ENCODE measurements at regions not wholly inside any gene's neighbourhood (a gene's known extent, or its start where the extent isn't known, plus 50 kb on each side); places are given as distances from the start of the nearest gene placed in this dataset.

- H3K4me3 Mint-ChIP-seq = no peak overlapping the region
- H3K4ac ChIP-seq (ENCODE audit: low read depth, low read length) = no peak overlapping the region
Measured at GRCh38 chr12:114215746-114216145, 190.2 kb downstream of the TBX5 start.

More at GRCh38 chr12:114215746-114216145, 190.2 kb downstream of the TBX5 start:
- peaks cover 0 to 3% of the 10 kb centered on the region in 2 experiments; a peak in 1 of 4 replicates for H3K4me1 Mint-ChIP-seq
- H3K9me3 Mint-ChIP-seq = peaks cover 0 to 3% of the 10 kb centered on the region in 2 experiments; a peak in 1 of 5 replicates
- H2BK5ac ChIP-seq (ENCODE audit: insufficient read length, low read length) = no peak overlapping the region
- H3K9ac ChIP-seq (ENCODE audit: extremely low read depth, insufficient read length, low read length) = no peak overlapping the region
- H3K27me3 ChIP-seq (ENCODE audit: insufficient read depth, low read length) = no peaks in the 10 kb centered on the region
- no peak overlapping the region for H2AFZ ChIP-seq (ENCODE audit: low read length)
- H3K23ac ChIP-seq (ENCODE audit: insufficient read length, low read depth, low read length) = no peak overlapping the region
- no peak overlapping the region for H2AK5ac ChIP-seq (ENCODE audit: insufficient read length, low read length)
- H3K36me3 Mint-ChIP-seq (ENCODE audit: insufficient read depth in 1 of 3, low read depth in 3 of 3) = no peaks in the 10 kb centered on the region
- DNase-seq = no peak
- no peaks in the 10 kb centered on the region for H3K4me1 ChIP-seq (ENCODE audit: insufficient read depth, low read length)
- no peak overlapping the region for H2BK120ac ChIP-seq (ENCODE audit: low read depth, low read length, poor library complexity, severe bottlenecking)
- H3K56ac ChIP-seq (ENCODE audit: insufficient read length, low read depth, low read length) = no peak overlapping the region
- H3K27me3 Mint-ChIP-seq (ENCODE audit: low read depth) = peaks cover 28% of the 10 kb centered on the region
- H3K18ac ChIP-seq (ENCODE audit: insufficient read length, low read depth, low read length) = no peak overlapping the region
- no peak overlapping the region for H3K27ac Mint-ChIP-seq
- no peak overlapping the region for H3K14ac ChIP-seq (ENCODE audit: insufficient read depth, low read length)
- H3T11ph ChIP-seq (ENCODE audit: low read length) = no peak overlapping the region
- H3K9me3 ChIP-seq (ENCODE audit: control insufficient read depth, low read depth, low read length) = no peaks in the 10 kb centered on the region
- H3K79me2 ChIP-seq (ENCODE audit: insufficient read depth, low read length) = no peaks in the 10 kb centered on the region
- H4K20me1 ChIP-seq (ENCODE audit: control insufficient read depth, insufficient read depth, insufficient read length) = no peaks in the 10 kb centered on the region
- H2BK15ac ChIP-seq (ENCODE audit: low read depth, low read length) = no peak overlapping the region
- no peaks in the 10 kb centered on the region for H3K23me2 ChIP-seq (ENCODE audit: insufficient read length, low read depth, low read length, poor library complexity, severe bottlenecking)
- no CpG with 5 or more reads among the region's 6 CpGs for WGBS (ENCODE audit: extremely low coverage, insufficient read length, low lambda C conversion rate)
- TF ChIP-seq CTCF (conservative IDR thresholded peaks at IDR 0.05) = no peak
- no peak overlapping the region for H4K8ac ChIP-seq (replicated peaks; ENCODE audit: insufficient read length, low read depth, low read length)
- no peak overlapping the region for H3K27ac ChIP-seq (ENCODE audit: insufficient read length, low read depth, low read length)
- H4K91ac ChIP-seq (ENCODE audit: insufficient read length, low read depth, low read length) = no peak overlapping the region
- H4K5ac ChIP-seq (ENCODE audit: insufficient read length, low read depth, low read length) = no peak overlapping the region
- no peak overlapping the region for H3K4me2 ChIP-seq (ENCODE audit: insufficient read depth, insufficient read length, low read length)
- H2BK12ac ChIP-seq (ENCODE audit: insufficient read length, low read depth, low read length) = no peak overlapping the region
- H3K79me1 ChIP-seq (ENCODE audit: insufficient read depth, low read depth, low read length, poor library complexity, severe bottlenecking) = no peaks in the 10 kb centered on the region
- no peak overlapping the region for H2BK20ac ChIP-seq (ENCODE audit: low read depth, low read length, poor library complexity, severe bottlenecking)
